Kidney (tissue), 13 donors: ENCODE measurements at regions not wholly inside any gene's neighbourhood (a gene's known extent, or its start where the extent isn't known, plus 50 kb on each side); places are given as distances from the start of the nearest gene placed in this dataset.

Experiments
- DNase-seq, 5 donors: peaks; one replicate each; pipeline ENCODE4 v3.0.0-alpha.2; 2013 to 2020
- FAIRE-seq: peaks from 2 replicates; lab custom pipeline; 2012; peaks lifted over from hg19 to GRCh38; lab: Jason Lieb, UNC
- H3K27ac ChIP-seq, 2 donors: one replicate each; pipeline ENCODE4 v1.7.0; 2013; ENCODE audit warnings: low read depth in 2 of 2, low read length in 2 of 2, inconsistent platforms in 1 of 2
- H3K27me3 ChIP-seq: one replicate; pipeline ENCODE4 v1.7.1; 2013; ENCODE audit warnings: low read length, inconsistent platforms; ENCODE audit not compliant: control insufficient read depth, insufficient read depth
- H3K36me3 ChIP-seq, 3 donors: one replicate each; pipeline versions ENCODE4 v1.7.0 to v1.7.1; 2013; ENCODE audit warnings: low read length in 3 of 3, control low read depth in 1 of 3, inconsistent platforms in 1 of 3; ENCODE audit not compliant: insufficient read depth in 3 of 3, control insufficient read depth in 2 of 3
- H3K4me1 ChIP-seq, 3 donors: one replicate each; pipeline versions ENCODE4 v1.7.0 to v1.7.1; 2013; ENCODE audit warnings: low read length in 3 of 3, inconsistent platforms in 1 of 3, low read depth in 1 of 3; ENCODE audit not compliant: control insufficient read depth in 2 of 3, insufficient read depth in 2 of 3
- H3K4me3 ChIP-seq, 3 donors: one replicate each; pipeline versions ENCODE4 v1.7.0 to v1.8.1; 2013; ENCODE audit warnings: low read length in 3 of 3, control low read depth in 1 of 3, inconsistent platforms in 1 of 3
- H3K9ac ChIP-seq, 3 donors: one replicate each; pipeline versions ENCODE4 v1.7.0 to v1.7.1; 2013; ENCODE audit warnings: low read length in 3 of 3, control low read depth in 1 of 3, inconsistent platforms in 1 of 3
- H3K9me3 ChIP-seq, 3 donors: one replicate each; pipeline versions ENCODE4 v1.7.0 to v1.7.1; 2013; ENCODE audit warnings: low read length in 3 of 3, control low read depth in 1 of 3, inconsistent platforms in 1 of 3; ENCODE audit not compliant: control insufficient read depth in 2 of 3, insufficient read depth in 1 of 3
- CTCF ChIP-seq: IDR thresholded peaks from 3 replicates; pipeline ENCODE4 v1.5.1; 2012; ENCODE audit warnings: mild to moderate bottlenecking, moderate library complexity, borderline replicate concordance; ENCODE audit not compliant: insufficient read depth; ENCODE audit errors: extremely low read depth
- intact Hi-C: fragments of 100-400 bp; cut with DNase I; formaldehyde crosslinking; loops from one replicate; pipeline ENCODE4 v1.11.1; 2022
- donor health status: control.
- donor health status: control.
- donor health status: control.
- donor health status: control.
- donor health status: control.
- donor health status: DM: yes; HTN: yes; CAD: no.
- donor health status: Normal renal cell carcinoma (clear cell type).

GRCh38 chr5:82834151-82834550, 243.0 kb downstream of the TMEM167A start:
- TF ChIP-seq CTCF: no peak
- Histone ChIP-seq H3K4me1 (no peaks in the 10 kb centered on the region), H3K9ac (no peak overlapping the region), H3K9me3 (no peaks in the 10 kb centered on the region), H3K27me3 (no peaks in the 10 kb centered on the region), H3K36me3 (no peaks in the 10 kb centered on the region), H3K27ac (no peak overlapping the region), H3K4me3 (no peak overlapping the region)
- intact Hi-C loops: no loop called here
- FAIRE-seq: no peak
- DNase-seq: no peak

DNA sequence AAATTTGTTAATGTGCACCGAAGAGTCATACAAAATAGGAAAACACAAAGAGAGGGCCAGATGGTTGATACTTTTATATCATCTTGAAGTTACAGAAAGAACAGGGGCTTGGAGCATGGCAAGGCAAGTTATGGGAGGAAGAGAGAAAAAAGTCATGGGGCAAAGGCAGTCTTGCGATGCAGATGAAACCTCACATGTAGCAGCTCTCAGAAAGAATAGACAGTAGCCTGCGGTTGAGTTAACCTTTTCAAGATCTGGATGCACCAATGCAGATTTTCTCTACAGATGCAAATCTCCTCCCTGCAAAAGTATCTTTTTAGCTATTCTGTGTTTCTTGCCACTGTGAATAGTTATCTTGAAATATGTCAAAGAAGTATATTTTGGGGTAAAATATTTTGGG, 243.9 kb downstream of the TMEM167A start:
- intact Hi-C loops: no loop called here
- Histone ChIP-seq H3K4me3 (no peak overlapping the region), H3K4me1 (no peaks in the 10 kb centered on the region), H3K27me3 (no peaks in the 10 kb centered on the region), H3K36me3 (no peaks in the 10 kb centered on the region), H3K27ac (no peak overlapping the region), H3K9ac (no peak overlapping the region), H3K9me3 (no peaks in the 10 kb centered on the region)
- FAIRE-seq (no peak), DNase-seq (no peak)
- TF ChIP-seq CTCF: no peak

DNA sequence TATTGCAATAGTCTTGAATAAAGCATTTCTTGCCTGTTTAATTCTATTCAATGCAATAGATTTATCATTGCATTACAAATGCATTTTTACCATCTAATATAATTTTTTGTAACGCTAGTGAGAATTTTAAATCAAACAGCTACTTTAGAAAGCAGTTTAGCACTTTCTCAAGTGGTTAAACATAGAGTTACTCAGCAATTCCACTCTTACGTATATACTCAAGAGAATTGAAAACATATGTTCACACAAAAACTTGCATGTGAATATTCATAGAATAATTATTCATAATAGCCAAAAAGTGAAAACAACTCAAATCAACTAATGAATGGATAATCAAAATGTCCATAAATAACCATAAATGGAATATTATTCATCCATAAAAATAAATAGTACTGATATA, 244.7 kb downstream of the TMEM167A start:
- TF ChIP-seq CTCF: no peak
- H3K27ac ChIP-seq: no peak overlapping the region
- no peaks in the 10 kb centered on the region for H3K36me3 ChIP-seq
- intact Hi-C loops: no loop called here
- H3K9ac ChIP-seq: no peak overlapping the region
- H3K4me1 ChIP-seq: no peaks in the 10 kb centered on the region
- no peak for DNase-seq
- FAIRE-seq: no peak
- H3K4me3 ChIP-seq: no peak overlapping the region
- H3K9me3 ChIP-seq: no peaks in the 10 kb centered on the region
- H3K27me3 ChIP-seq: no peaks in the 10 kb centered on the region

DNA sequence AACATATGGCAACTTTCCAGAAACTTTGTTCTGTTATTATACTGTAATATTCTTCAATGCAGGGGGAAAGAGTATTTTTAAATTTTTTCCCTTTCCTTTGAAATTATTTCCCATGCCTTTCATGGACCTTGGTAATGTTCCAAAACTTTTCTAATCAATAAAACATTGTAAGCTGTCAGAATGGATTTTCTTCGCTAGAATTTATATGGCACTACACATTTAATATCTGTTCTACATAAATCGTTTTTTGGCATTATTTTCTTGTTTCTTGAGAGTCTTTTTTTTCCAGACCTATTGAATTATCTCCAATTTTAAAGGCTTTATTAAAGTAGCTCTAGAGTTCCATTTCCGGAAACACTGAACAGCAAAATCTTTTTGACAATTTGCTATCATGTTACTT, 249.0 kb downstream of the TMEM167A start:
- no peaks in the 10 kb centered on the region for H3K36me3 ChIP-seq
- no peak for DNase-seq
- no peak overlapping the region for H3K4me3 ChIP-seq
- TF ChIP-seq CTCF: no peak
- no peak overlapping the region for H3K9ac ChIP-seq
- H3K4me1 ChIP-seq: no peaks in the 10 kb centered on the region
- no peaks in the 10 kb centered on the region for H3K27me3 ChIP-seq
- H3K27ac ChIP-seq: no peak overlapping the region
- no peak for FAIRE-seq
- intact Hi-C loops: no loop called here
- no peaks in the 10 kb centered on the region for H3K9me3 ChIP-seq
